ENCODE measurements at regions not wholly inside any gene's neighbourhood (a gene's known extent, or its start where the extent isn't known, plus 50 kb on each side); places are given as distances from the start of the nearest gene placed in this dataset.

GRCh38 chr12:98418357-98419075 lies 96.9 kb upstream of the TMPO start:
- TF ChIP-seq CTCF (IDR thresholded peaks at IDR 0.05; ENCODE audit: low read length) (no peak), EZH2 (IDR thresholded peaks at IDR 0.05; ENCODE audit: borderline replicate concordance, low read length) (no peak)
